GM19467 (cell line): ENCODE measurements at regions not wholly inside any gene's neighbourhood (a gene's known extent, or its start where the extent isn't known, plus 50 kb on each side); places are given as distances from the start of the nearest gene placed in this dataset.

Experiments used
- ATAC-seq: cut with Tn5 transposase; IDR thresholded peaks from one replicate; pipeline ENCODE4 v1.9.1; 2021; ENCODE audit warnings: mild to moderate bottlenecking, moderate library complexity; ENCODE audit not compliant: unreplicated experiment

- no peak for ATAC-seq
Measured at GRCh38 chr13:80605011-80605410, 264.1 kb upstream of the SPRY2 start.

GRCh38 chr13:80604098-80604497 is 263.2 kb upstream of the SPRY2 start:
- ATAC-seq: no peak

- ATAC-seq: no peak
Measured at GRCh38 chr13:80603351-80603750, 262.4 kb upstream of the SPRY2 start.

- no peak for ATAC-seq
Measured at GRCh38 chr13:80599765-80600164, 258.8 kb upstream of the SPRY2 start.

GRCh38 chr13:80598189-80598588 is 257.3 kb upstream of the SPRY2 start:
- ATAC-seq: no peak

GRCh38 chr13:80591976-80592740 is 251.2 kb upstream of the SPRY2 start:
- no peak for ATAC-seq

GRCh38 chr13:80590551-80590950 is 249.6 kb upstream of the SPRY2 start:
- ATAC-seq: no peak

GRCh38 chr13:80586356-80586755 is 245.4 kb upstream of the SPRY2 start:
- ATAC-seq: no peak

- ATAC-seq: no peak
Measured at GRCh38 chr13:80585531-80585930, 244.6 kb upstream of the SPRY2 start.

GRCh38 chr13:80584785-80585184 is 243.9 kb upstream of the SPRY2 start:
- ATAC-seq: no peak

- no peak for ATAC-seq
Measured at GRCh38 chr13:80584306-80584705, 243.4 kb upstream of the SPRY2 start.

- ATAC-seq: no peak
Measured at GRCh38 chr13:80577926-80578670, 237.2 kb upstream of the SPRY2 start.

- no peak for ATAC-seq
Measured at GRCh38 chr13:80577285-80577684, 236.4 kb upstream of the SPRY2 start.

- no peak for ATAC-seq
Measured at GRCh38 chr13:80574113-80574850, 233.4 kb upstream of the SPRY2 start.

- no peak for ATAC-seq
Measured at GRCh38 chr13:80572923-80573316, 232.0 kb upstream of the SPRY2 start.

- no peak for ATAC-seq
Measured at GRCh38 chr13:80572308-80572922, 231.5 kb upstream of the SPRY2 start.

GRCh38 chr13:80571346-80572307 is 230.7 kb upstream of the SPRY2 start:
- ATAC-seq: no peak

GRCh38 chr13:80563439-80563838 is 222.5 kb upstream of the SPRY2 start:
- no peak for ATAC-seq

- ATAC-seq: no peak
Measured at GRCh38 chr13:80562433-80563156, 221.7 kb upstream of the SPRY2 start.
